T-cell (primary cell): ENCODE measurements at regions not wholly inside any gene's neighbourhood (a gene's known extent, or its start where the extent isn't known, plus 50 kb on each side); places are given as distances from the start of the nearest gene placed in this dataset.

Source experiments
- ATAC-seq, 4 experiments: fragments of 200-7000 bp in 3 of 4; fragments of 150-1000 bp in 1 of 4; cut with Tn5 transposase; replicated peaks in 1 of 4; 1 replicate in 3 of 4; 2 replicates in 1 of 4; pipeline ENCODE4 v1.10.0; 2021; ENCODE audit warnings: moderate library complexity in 3 of 4, mild to moderate bottlenecking in 2 of 4, moderate number of reproducible peaks in 1 of 4
- CTCF ChIA-PET, 2 donors: fragments of 300-600 bp; sonication (Branson Sonifier 250); formaldehyde crosslinking; loops; one replicate each; lab custom pipeline; 2022; ENCODE audit warnings: antibody characterized with exemption in 2 of 2; lab: Charles Lee
- POLR2A ChIA-PET, 2 donors: fragments of 300-600 bp; sonication (Branson Sonifier 250); formaldehyde crosslinking; loops; one replicate each; lab custom pipeline; 2022; ENCODE audit warnings: antibody characterized with exemption in 2 of 2; lab: Charles Lee
- DNase-seq, 35 experiments: peaks; one replicate each; pipeline versions ENCODE4 v3.0.0 to v3.0.0-alpha.2; 2013 to 2023
- H3K27ac ChIP-seq: one replicate; pipeline ENCODE4 v1.5.1; 2013; ENCODE audit warnings: low read length
- H3K27me3 ChIP-seq, 2 experiments: replicated peaks in 1 of 2; 1 replicate in 1 of 2; 2 replicates in 1 of 2; pipeline versions ENCODE4 v1.6.1 to v1.7.0; 2013; ENCODE audit warnings: low read length in 1 of 2, mixed read lengths in 1 of 2; ENCODE audit not compliant: control insufficient read depth in 2 of 2, insufficient read depth in 2 of 2; ENCODE audit errors: extremely low read depth in 1 of 2
- H3K36me3 ChIP-seq, 2 donors: 1 replicate in 1 of 2; 2 replicates in 1 of 2; pipeline versions ENCODE4 v1.6.1 to v1.7.0; 2013; ENCODE audit warnings: low read length in 1 of 2; ENCODE audit not compliant: control insufficient read depth in 2 of 2, insufficient read depth in 1 of 2; ENCODE audit errors: extremely low read depth in 1 of 2
- H3K4me1 ChIP-seq, 2 experiments: 1 replicate in 1 of 2; 2 replicates in 1 of 2; pipeline versions ENCODE4 v1.6.1 to v1.7.0; 2013; ENCODE audit warnings: low read length in 2 of 2, mixed read lengths in 1 of 2; ENCODE audit not compliant: insufficient read depth in 2 of 2, control insufficient read depth in 1 of 2; ENCODE audit errors: extremely low read depth in 1 of 2
- H3K4me3 ChIP-seq, 2 donors: 1 replicate in 1 of 2; 2 replicates in 1 of 2; pipeline versions ENCODE4 v1.5.1 to v1.7.0; 2013; ENCODE audit warnings: mild to moderate bottlenecking in 2 of 2, low read length in 1 of 2, moderate library complexity in 1 of 2; ENCODE audit not compliant: control insufficient read depth in 1 of 2; ENCODE audit errors: extremely low read depth in 1 of 2
- H3K9me3 ChIP-seq: 2 replicates; pipeline ENCODE4 v1.7.0; 2013
- H3K27ac Mint-ChIP-seq, 2 donors: one replicate each; pipeline ENCODE4 v1.8.0; 2020 to 2021; ENCODE audit warnings: mild to moderate bottlenecking in 2 of 2, mixed read lengths in 2 of 2
- H3K27me3 Mint-ChIP-seq, 2 donors: one replicate each; pipeline ENCODE4 v1.8.0; 2021 to 2022; ENCODE audit warnings: mixed read lengths in 2 of 2
- H3K36me3 Mint-ChIP-seq: one replicate; pipeline ENCODE4 v1.8.0; 2021; ENCODE audit warnings: mixed read lengths
- H3K4me1 Mint-ChIP-seq, 3 donors: one replicate each; pipeline ENCODE4 v1.8.0; 2020 to 2022; ENCODE audit warnings: mixed read lengths in 3 of 3, mild to moderate bottlenecking in 1 of 3
- H3K4me3 Mint-ChIP-seq, 3 donors: one replicate each; pipeline ENCODE4 v1.8.0; 2020 to 2022; ENCODE audit warnings: mild to moderate bottlenecking in 3 of 3, mixed read lengths in 3 of 3, moderate library complexity in 3 of 3
- H3K9me3 Mint-ChIP-seq, 3 donors: one replicate each; pipeline ENCODE4 v1.8.0; 2020 to 2022; ENCODE audit warnings: mixed read lengths in 3 of 3
- WGBS: methylation state at CpG from one replicate; pipeline ENCODE4 v1.1.5; 2013; ENCODE audit warnings: missing lambda C conversion rate; ENCODE audit not compliant: insufficient coverage; 5-methylcytosine and 5-hydroxymethylcytosine counted together

DNA sequence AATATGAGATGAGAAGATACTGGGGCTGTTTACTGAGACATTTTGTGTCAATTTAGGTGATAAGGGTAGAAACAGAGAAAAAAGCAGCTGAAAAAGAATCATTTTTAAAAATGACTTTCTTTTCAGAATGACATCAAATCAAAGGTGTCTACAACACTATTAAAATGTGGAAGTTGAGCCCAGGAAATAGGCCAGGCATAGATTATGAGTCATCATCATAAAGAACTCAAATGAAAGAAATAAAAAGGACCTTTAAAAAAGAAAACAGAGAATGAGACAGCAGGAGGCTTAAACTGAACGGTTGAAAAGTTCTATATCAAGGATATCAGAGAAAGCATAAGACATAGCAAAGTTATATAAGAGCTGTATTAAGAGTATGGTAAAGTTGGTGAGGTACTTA lies 442.5 kb downstream of the CNTN6 start:
- Histone ChIP-seq H3K4me3 (no peak overlapping the region), H3K4me1 (no peaks in the 10 kb centered on the region), H3K27ac (no peak overlapping the region), H3K36me3 (no peaks in the 10 kb centered on the region), H3K9me3 (peaks cover 14% of the 10 kb centered on the region), H3K27me3 (no peaks in the 10 kb centered on the region)
- POLR2A ChIA-PET, result no interaction called here
- Mint-ChIP-seq H3K4me1 (no peaks in the 10 kb centered on the region), H3K9me3 (peaks cover 17 to 28% (median 28%) of the 10 kb centered on the region in 3 donors), H3K27ac (no peak overlapping the region), H3K27me3 (no peaks in the 10 kb centered on the region), H3K36me3 (no peaks in the 10 kb centered on the region), H3K4me3 (no peak overlapping the region)
- ATAC-seq (no peak), DNase-seq (no peak)
- 57% methylated on average over 1 of the region's 1 CpG for WGBS
- CTCF ChIA-PET, result no interaction called here

DNA sequence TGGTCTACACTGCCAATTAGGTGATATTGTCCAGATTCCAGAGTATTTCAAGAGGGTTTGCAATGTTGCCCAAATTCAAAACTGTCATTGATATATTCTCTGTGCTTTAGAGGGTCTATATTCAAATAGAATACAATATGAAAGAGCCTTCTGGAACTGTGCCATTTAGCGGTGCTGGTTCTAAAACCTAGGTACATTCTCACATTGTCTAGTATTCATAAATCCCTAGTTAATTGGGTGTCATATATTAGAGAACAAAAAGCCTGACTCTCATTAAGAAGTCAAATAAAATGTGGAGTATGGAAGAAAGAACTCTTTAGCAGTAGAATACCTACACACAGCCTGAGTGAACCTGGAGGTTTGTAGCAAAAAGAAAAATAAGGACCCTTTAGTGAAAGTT lies 447.9 kb downstream of the CNTN6 start:
- ChIA-PET CTCF (no interaction called here), POLR2A (no interaction called here)
- no peak overlapping the region for H3K27ac ChIP-seq
- DNase-seq (no peak), ATAC-seq (no peak)
- Mint-ChIP-seq H3K9me3 (peaks cover 9 to 18% (median 14%) of the 10 kb centered on the region in 3 donors), H3K4me1 (no peaks in the 10 kb centered on the region), H3K27ac (no peak overlapping the region), H3K27me3 (no peaks in the 10 kb centered on the region), H3K4me3 (no peak overlapping the region), H3K36me3 (no peaks in the 10 kb centered on the region)
- no peak overlapping the region for H3K4me3 ChIP-seq
- no peaks in the 10 kb centered on the region for H3K4me1 ChIP-seq
- peaks cover 9% of the 10 kb centered on the region for H3K9me3 ChIP-seq
- H3K36me3 ChIP-seq, result no peaks in the 10 kb centered on the region
- WGBS, result no CpG with 5 or more reads among the region's 1 CpG
- no peaks in the 10 kb centered on the region for H3K27me3 ChIP-seq

GRCh38 chr3:1551741-1552140 lies 458.9 kb downstream of the CNTN6 start:
- 100% methylated on average over 1 of the region's 2 CpGs for WGBS
- H3K27ac Mint-ChIP-seq, result no peak overlapping the region

GRCh38 chr3:1552831-1553230 lies 460.0 kb downstream of the CNTN6 start:
- no peaks in the 10 kb centered on the region for H3K36me3 Mint-ChIP-seq
- no peaks in the 10 kb centered on the region for H3K4me1 Mint-ChIP-seq
- H3K27me3 Mint-ChIP-seq, result no peaks in the 10 kb centered on the region
- peaks cover 4 to 7% (median 6%) of the 10 kb centered on the region in 3 donors for H3K9me3 Mint-ChIP-seq
- CTCF ChIA-PET, result no interaction called here
- DNase-seq (no peak), ATAC-seq (no peak)
- H3K4me1 ChIP-seq, result no peaks in the 10 kb centered on the region
- no peaks in the 10 kb centered on the region for H3K27me3 ChIP-seq
- no peaks in the 10 kb centered on the region for H3K36me3 ChIP-seq
- H3K27ac Mint-ChIP-seq, result no peak overlapping the region
- no CpG with 5 or more reads among the region's 1 CpG for WGBS
- no peak overlapping the region for H3K4me3 Mint-ChIP-seq
- POLR2A ChIA-PET, result no interaction called here
- no peak overlapping the region for H3K27ac ChIP-seq
- H3K4me3 ChIP-seq, result no peak overlapping the region
- peaks cover 3% of the 10 kb centered on the region for H3K9me3 ChIP-seq

More at GRCh38 chr3:1551741-1552140, 458.9 kb downstream of the CNTN6 start:
- Mint-ChIP-seq H3K36me3 (no peaks in the 10 kb centered on the region), H3K4me3 (no peak overlapping the region), H3K27me3 (no peaks in the 10 kb centered on the region), H3K4me1 (no peaks in the 10 kb centered on the region), H3K9me3 (peaks cover 4 to 7% (median 6%) of the 10 kb centered on the region in 3 donors)
- H3K27ac ChIP-seq, result no peak overlapping the region
- CTCF ChIA-PET, result no interaction called here
- ATAC-seq, result no peak
- H3K27me3 ChIP-seq, result no peaks in the 10 kb centered on the region
- H3K36me3 ChIP-seq, result no peaks in the 10 kb centered on the region
- no peak for DNase-seq
- H3K4me1 ChIP-seq, result no peaks in the 10 kb centered on the region
- H3K9me3 ChIP-seq, result peaks cover 3% of the 10 kb centered on the region
- no peak overlapping the region for H3K4me3 ChIP-seq
- POLR2A ChIA-PET, result no interaction called here

GRCh38 chr3:1561427-1561826 lies 468.6 kb downstream of the CNTN6 start:
- H3K36me3 ChIP-seq, result no peaks in the 10 kb centered on the region
- Mint-ChIP-seq H3K4me3 (no peak overlapping the region), H3K27me3 (no peaks in the 10 kb centered on the region), H3K27ac (no peak overlapping the region), H3K36me3 (no peaks in the 10 kb centered on the region), H3K9me3 (peaks cover 2 to 16% (median 14%) of the 10 kb centered on the region in 3 donors), H3K4me1 (no peaks in the 10 kb centered on the region)
- H3K4me3 ChIP-seq, result no peak overlapping the region
- WGBS, result no CpG with 5 or more reads among the region's 3 CpGs
- POLR2A ChIA-PET, result no interaction called here
- ATAC-seq, result no peak
- H3K9me3 ChIP-seq, result peaks cover 3% of the 10 kb centered on the region
- CTCF ChIA-PET, result no interaction called here
- no peaks in the 10 kb centered on the region for H3K27me3 ChIP-seq
- no peaks in the 10 kb centered on the region for H3K4me1 ChIP-seq
- no peak for DNase-seq
- H3K27ac ChIP-seq, result no peak overlapping the region

DNA sequence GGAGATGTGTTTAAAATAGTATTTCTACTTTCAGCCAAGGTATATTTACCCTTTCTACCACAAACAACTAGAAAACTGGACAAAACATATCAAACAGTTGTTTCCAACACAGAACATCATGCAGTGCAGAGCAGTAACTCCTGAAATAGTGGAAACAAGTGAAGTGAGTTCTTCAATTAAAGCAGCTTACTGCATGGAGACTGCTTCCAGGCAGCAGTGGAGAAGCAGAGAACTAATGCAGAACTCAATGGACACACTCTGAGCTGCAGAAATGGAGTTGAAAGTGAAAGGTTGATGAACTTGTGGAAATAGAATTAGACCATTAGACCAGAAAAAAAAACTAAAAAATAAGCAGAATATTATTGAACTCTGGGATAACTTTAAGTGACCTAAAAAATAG lies 478.9 kb downstream of the CNTN6 start:
- Mint-ChIP-seq H3K4me3 (no peak overlapping the region), H3K4me1 (no peaks in the 10 kb centered on the region), H3K9me3 (peaks cover 6 to 21% (median 12%) of the 10 kb centered on the region in 3 donors), H3K27ac (no peak overlapping the region), H3K27me3 (no peaks in the 10 kb centered on the region), H3K36me3 (no peaks in the 10 kb centered on the region)
- Histone ChIP-seq H3K27ac (no peak overlapping the region), H3K4me1 (no peaks in the 10 kb centered on the region), H3K9me3 (no peaks in the 10 kb centered on the region), H3K4me3 (no peak overlapping the region), H3K27me3 (no peaks in the 10 kb centered on the region), H3K36me3 (no peaks in the 10 kb centered on the region)
- DNase-seq (no peak), ATAC-seq (no peak)
- POLR2A ChIA-PET, result no interaction called here
- CTCF ChIA-PET, result no interaction called here

- H3K4me1 Mint-ChIP-seq, result no peaks in the 10 kb centered on the region
- Histone ChIP-seq H3K9me3 (no peaks in the 10 kb centered on the region), H3K27me3 (no peaks in the 10 kb centered on the region), H3K36me3 (no peaks in the 10 kb centered on the region), H3K4me3 (no peak overlapping the region), H3K27ac (no peak overlapping the region), H3K4me1 (no peaks in the 10 kb centered on the region)
- no peak overlapping the region for H3K27ac Mint-ChIP-seq
- no peak for ATAC-seq
- no peak overlapping the region for H3K4me3 Mint-ChIP-seq
- H3K27me3 Mint-ChIP-seq, result no peaks in the 10 kb centered on the region
- ChIA-PET POLR2A (interaction anchor here in 1 of 2 donors (0.6 kb wide), 1 partner anchor 49 kb away, joined by 3 read pairs; no protein-coding TSS in a partner anchor), CTCF (no interaction called here)
- H3K36me3 Mint-ChIP-seq, result no peaks in the 10 kb centered on the region
- peaks cover 8 to 15% (median 9%) of the 10 kb centered on the region in 3 donors for H3K9me3 Mint-ChIP-seq
- no peak for DNase-seq
- no CpG with 5 or more reads among the region's 3 CpGs for WGBS
Measured at GRCh38 chr3:1576047-1576446, 483.2 kb downstream of the CNTN6 start.
